CD4-positive, CD25-positive, alpha-beta regulatory T cell (primary cell): ENCODE measurements at regions not wholly inside any gene's neighbourhood (a gene's known extent, or its start where the extent isn't known, plus 50 kb on each side); places are given as distances from the start of the nearest gene placed in this dataset.

Experiments used
- ATAC-seq, 2 donors: fragments of 150-1000 bp; cut with Tn5 transposase; one replicate each; pipeline ENCODE4 v1.10.0; 2021; ENCODE audit warnings: low read depth in 2 of 2, moderate number of reproducible peaks in 2 of 2, moderate library complexity in 1 of 2
- DNase-seq, 3 donors: peaks; one replicate each; pipeline versions ENCODE4 v3.0.0 to v3.0.0-alpha.2; 2012 to 2022; ENCODE audit warnings: mixed read lengths in 1 of 3
- H3K27ac ChIP-seq: one replicate; pipeline ENCODE4 v1.7.0; 2013; ENCODE audit warnings: mild to moderate bottlenecking, low read length; ENCODE audit not compliant: insufficient read depth, poor library complexity, severe bottlenecking
- H3K27me3 ChIP-seq: one replicate; pipeline ENCODE4 v1.7.0; 2013; ENCODE audit warnings: low read length; ENCODE audit not compliant: control insufficient read depth, insufficient read depth
- H3K36me3 ChIP-seq: one replicate; pipeline ENCODE4 v1.7.0; 2013; ENCODE audit warnings: mild to moderate bottlenecking, low read length, moderate library complexity; ENCODE audit not compliant: control insufficient read depth, insufficient read depth
- H3K4me1 ChIP-seq: 2 replicates; pipeline ENCODE4 v1.7.0; 2013; ENCODE audit warnings: mild to moderate bottlenecking, low read length; ENCODE audit not compliant: insufficient read depth, control insufficient read depth, poor library complexity, severe bottlenecking
- H3K4me3 ChIP-seq: one replicate; pipeline ENCODE4 v1.7.0; 2013; ENCODE audit warnings: low read depth, mild to moderate bottlenecking, low read length, moderate library complexity
- H3K9me3 ChIP-seq, 2 experiments: 1 replicate in 1 of 2; 2 replicates in 1 of 2; pipeline ENCODE4 v1.7.0; 2013; ENCODE audit warnings: low read length in 2 of 2, mild to moderate bottlenecking in 1 of 2, moderate library complexity in 1 of 2; ENCODE audit not compliant: control insufficient read depth in 2 of 2
- H3K27ac Mint-ChIP-seq, 3 donors: one replicate each; pipeline ENCODE4 v1.8.0; 2020 to 2022; ENCODE audit warnings: mild to moderate bottlenecking in 3 of 3, mixed read lengths in 3 of 3, moderate library complexity in 2 of 3
- H3K27me3 Mint-ChIP-seq: one replicate; pipeline ENCODE4 v1.8.0; 2022; ENCODE audit warnings: mild to moderate bottlenecking, mixed read lengths
- H3K36me3 Mint-ChIP-seq: one replicate; pipeline ENCODE4 v1.8.0; 2020; ENCODE audit warnings: mixed read lengths
- H3K4me1 Mint-ChIP-seq, 4 donors: one replicate each; pipeline ENCODE4 v1.8.0; 2020 to 2022; ENCODE audit warnings: mixed read lengths in 4 of 4, mild to moderate bottlenecking in 1 of 4
- H3K4me3 Mint-ChIP-seq, 4 donors: one replicate each; pipeline ENCODE4 v1.8.0; 2020 to 2022; ENCODE audit warnings: mild to moderate bottlenecking in 4 of 4, mixed read lengths in 4 of 4, moderate library complexity in 3 of 4
- H3K9me3 Mint-ChIP-seq, 7 donors: one replicate each; pipeline ENCODE4 v1.8.0; 2020 to 2022; ENCODE audit warnings: mixed read lengths in 7 of 7, mild to moderate bottlenecking in 3 of 7, moderate library complexity in 2 of 7

GRCh38 chr14:48944809-48945208, 641.4 kb downstream of the RPS29 start:
- no peak for ATAC-seq
- Mint-ChIP-seq H3K4me3 (no peak overlapping the region), H3K27ac (no peak overlapping the region), H3K9me3 (peaks cover 0 to 9% (median 2%) of the 10 kb centered on the region in 7 donors), H3K4me1 (peaks cover 0 to 2% (median 0%) of the 10 kb centered on the region in 4 donors), H3K27me3 (peaks cover 4% of the 10 kb centered on the region), H3K36me3 (no peaks in the 10 kb centered on the region)
- Histone ChIP-seq H3K27me3 (no peaks in the 10 kb centered on the region), H3K4me1 (no peaks in the 10 kb centered on the region), H3K9me3 (no peaks in the 10 kb centered on the region), H3K4me3 (no peak overlapping the region), H3K27ac (no peak overlapping the region), H3K36me3 (no peaks in the 10 kb centered on the region)
- no peak for DNase-seq

GRCh38 chr14:48943913-48944312, 642.3 kb downstream of the RPS29 start:
- H3K36me3 ChIP-seq = no peaks in the 10 kb centered on the region
- Mint-ChIP-seq H3K4me1 (peaks cover 0 to 2% (median 0%) of the 10 kb centered on the region in 4 donors), H3K27me3 (peaks cover 3% of the 10 kb centered on the region), H3K36me3 (no peaks in the 10 kb centered on the region), H3K4me3 (no peak overlapping the region), H3K9me3 (peaks cover 0 to 12% (median 2%) of the 10 kb centered on the region in 7 donors), H3K27ac (no peak overlapping the region)
- no peaks in the 10 kb centered on the region for H3K4me1 ChIP-seq
- H3K27me3 ChIP-seq = no peaks in the 10 kb centered on the region
- no peak overlapping the region for H3K4me3 ChIP-seq
- DNase-seq = no peak
- H3K9me3 ChIP-seq = no peaks in the 10 kb centered on the region
- no peak for ATAC-seq
- H3K27ac ChIP-seq = no peak overlapping the region

- no peaks in the 10 kb centered on the region for H3K27me3 ChIP-seq
- Mint-ChIP-seq H3K9me3 (peaks cover 0 to 8% (median 1%) of the 10 kb centered on the region in 7 donors), H3K36me3 (no peaks in the 10 kb centered on the region), H3K27me3 (no peaks in the 10 kb centered on the region), H3K27ac (no peak overlapping the region), H3K4me3 (no peak overlapping the region), H3K4me1 (no peaks in the 10 kb centered on the region)
- no peaks in the 10 kb centered on the region for H3K4me1 ChIP-seq
- no peak overlapping the region for H3K27ac ChIP-seq
- H3K9me3 ChIP-seq = no peaks in the 10 kb centered on the region
- ATAC-seq (no peak), DNase-seq (no peak)
- no peaks in the 10 kb centered on the region for H3K36me3 ChIP-seq
- no peak overlapping the region for H3K4me3 ChIP-seq
Measured at GRCh38 chr14:48937541-48938195, 648.5 kb downstream of the RPS29 start.

GRCh38 chr14:48936849-48937248, 649.3 kb downstream of the RPS29 start:
- no peak for DNase-seq
- Mint-ChIP-seq H3K27me3 (no peaks in the 10 kb centered on the region), H3K36me3 (no peaks in the 10 kb centered on the region), H3K4me1 (no peaks in the 10 kb centered on the region), H3K4me3 (no peak overlapping the region), H3K9me3 (peaks cover 0 to 8% (median 0%) of the 10 kb centered on the region in 7 donors), H3K27ac (no peak overlapping the region)
- Histone ChIP-seq H3K27me3 (no peaks in the 10 kb centered on the region), H3K9me3 (no peaks in the 10 kb centered on the region), H3K4me1 (no peaks in the 10 kb centered on the region), H3K36me3 (no peaks in the 10 kb centered on the region), H3K4me3 (no peak overlapping the region), H3K27ac (no peak overlapping the region)
- no peak for ATAC-seq

- H3K4me1 Mint-ChIP-seq = no peaks in the 10 kb centered on the region
Measured at GRCh38 chr14:48936362-48936761, 649.8 kb downstream of the RPS29 start.

GRCh38 chr14:48925184-48925583, 661.0 kb downstream of the RPS29 start:
- no peak overlapping the region for H3K4me3 Mint-ChIP-seq
- Histone ChIP-seq H3K27me3 (no peaks in the 10 kb centered on the region), H3K4me1 (no peaks in the 10 kb centered on the region), H3K4me3 (no peak overlapping the region), H3K36me3 (no peaks in the 10 kb centered on the region), H3K27ac (no peak overlapping the region), H3K9me3 (no peaks in the 10 kb centered on the region)
- no peaks in the 10 kb centered on the region for H3K27me3 Mint-ChIP-seq
- H3K36me3 Mint-ChIP-seq = no peaks in the 10 kb centered on the region
- H3K4me1 Mint-ChIP-seq = no peaks in the 10 kb centered on the region
- DNase-seq = no peak
- peaks cover 0 to 12% (median 0%) of the 10 kb centered on the region in 7 donors for H3K9me3 Mint-ChIP-seq
- H3K27ac Mint-ChIP-seq = no peak overlapping the region
- no peak for ATAC-seq

More at GRCh38 chr14:48936362-48936761, 649.8 kb downstream of the RPS29 start:
- Mint-ChIP-seq H3K27me3 (no peaks in the 10 kb centered on the region), H3K4me3 (no peak overlapping the region), H3K36me3 (no peaks in the 10 kb centered on the region), H3K27ac (no peak overlapping the region), H3K9me3 (peaks cover 0 to 8% (median 0%) of the 10 kb centered on the region in 7 donors)
- Histone ChIP-seq H3K27me3 (no peaks in the 10 kb centered on the region), H3K27ac (no peak overlapping the region), H3K4me3 (no peak overlapping the region), H3K4me1 (no peaks in the 10 kb centered on the region), H3K9me3 (no peaks in the 10 kb centered on the region), H3K36me3 (no peaks in the 10 kb centered on the region)
- DNase-seq (no peak), ATAC-seq (no peak)

GRCh38 chr14:48914921-48915320, 671.3 kb downstream of the RPS29 start:
- Mint-ChIP-seq H3K4me3 (no peak overlapping the region), H3K4me1 (no peaks in the 10 kb centered on the region), H3K36me3 (no peaks in the 10 kb centered on the region), H3K27ac (no peak overlapping the region), H3K9me3 (peaks cover 0 to 10% (median 4%) of the 10 kb centered on the region in 7 donors), H3K27me3 (no peaks in the 10 kb centered on the region)
- Histone ChIP-seq H3K27me3 (no peaks in the 10 kb centered on the region), H3K4me3 (no peak overlapping the region), H3K9me3 (peaks cover 0 to 2% of the 10 kb centered on the region in 2 experiments), H3K27ac (no peak overlapping the region), H3K36me3 (no peaks in the 10 kb centered on the region), H3K4me1 (no peaks in the 10 kb centered on the region)
- DNase-seq (no peak), ATAC-seq (no peak)

GRCh38 chr14:48914382-48914781, 671.8 kb downstream of the RPS29 start:
- Mint-ChIP-seq H3K36me3 (no peaks in the 10 kb centered on the region), H3K4me1 (no peaks in the 10 kb centered on the region), H3K9me3 (peaks cover 0 to 10% (median 4%) of the 10 kb centered on the region in 7 donors), H3K27me3 (no peaks in the 10 kb centered on the region), H3K4me3 (no peak overlapping the region), H3K27ac (no peak overlapping the region)
- no peaks in the 10 kb centered on the region for H3K27me3 ChIP-seq
- no peak overlapping the region for H3K27ac ChIP-seq
- no peak overlapping the region for H3K4me3 ChIP-seq
- H3K9me3 ChIP-seq = peaks cover 0 to 2% of the 10 kb centered on the region in 2 experiments
- no peaks in the 10 kb centered on the region for H3K36me3 ChIP-seq
- ATAC-seq (no peak), DNase-seq (no peak)
- H3K4me1 ChIP-seq = no peaks in the 10 kb centered on the region
